Caco-2 (cell line): ENCODE measurements at regions not wholly inside any gene's neighbourhood (a gene's known extent, or its start where the extent isn't known, plus 50 kb on each side); places are given as distances from the start of the nearest gene placed in this dataset.

ENCODE experiments used
- BruUV-seq: library from RNA; stranded (reverse); fragments of 400-500 nt; replicated peaks from 2 replicates; lab custom pipeline; 2021; lab: Mats Ljungman, UMichigan
- CTCF ChIA-PET: fragments of 300-600 bp; sonication (Branson Sonifier 250); formaldehyde crosslinking; loops from one replicate; lab custom pipeline; 2022; ENCODE audit warnings: antibody characterized with exemption; lab: Charles Lee
- POLR2A ChIA-PET: fragments of 300-600 bp; sonication (Branson Sonifier 250); formaldehyde crosslinking; loops from one replicate; lab custom pipeline; 2022; ENCODE audit warnings: antibody characterized with exemption; lab: Charles Lee
- DNase-seq, 2 experiments: peaks; one replicate each; pipeline versions ENCODE4 v3.0.0 to v3.0.0-alpha.2; 2020 to 2022
- H3K27me3 ChIP-seq: replicated peaks from 2 replicates; pipeline ENCODE4 v1.6.0; 2011; ENCODE audit warnings: low read length; ENCODE audit not compliant: control insufficient read depth, insufficient read depth
- H3K36me3 ChIP-seq: 2 replicates; pipeline ENCODE4 v1.5.1; 2011; ENCODE audit warnings: low read length; ENCODE audit not compliant: control insufficient read depth, insufficient read depth
- H3K4me1 ChIP-seq: fragments of 250-450 bp; sonication (Bioruptor Pico); 2 replicates; pipeline ENCODE4 v1.5.1; 2020; ENCODE audit warnings: mild to moderate bottlenecking
- H3K4me3 ChIP-seq: 2 replicates; pipeline ENCODE4 v1.5.1; 2011; ENCODE audit warnings: low read depth, mild to moderate bottlenecking, control low read depth, low read length
- H3K9me3 ChIP-seq: fragments of 250-450 bp; sonication (Bioruptor Pico); 2 replicates; pipeline ENCODE4 v1.5.1; 2020; ENCODE audit warnings: mild to moderate bottlenecking, moderate library complexity
- H3K27ac Mint-ChIP-seq: one replicate; pipeline ENCODE4 v1.8.0; 2022; ENCODE audit warnings: mixed read lengths; ENCODE audit not compliant: unreplicated experiment
- H3K27me3 Mint-ChIP-seq: one replicate; pipeline ENCODE4 v1.8.0; 2022; ENCODE audit warnings: mixed read lengths; ENCODE audit not compliant: insufficient read depth, unreplicated experiment
- H3K36me3 Mint-ChIP-seq: one replicate; pipeline ENCODE4 v1.8.0; 2022; ENCODE audit warnings: mild to moderate bottlenecking, mixed read lengths; ENCODE audit not compliant: insufficient read depth, unreplicated experiment
- H3K4me1 Mint-ChIP-seq: one replicate; pipeline ENCODE4 v1.8.0; 2022; ENCODE audit warnings: low read depth, mixed read lengths; ENCODE audit not compliant: unreplicated experiment
- H3K4me3 Mint-ChIP-seq: one replicate; pipeline ENCODE4 v1.8.0; 2022; ENCODE audit warnings: mild to moderate bottlenecking, moderate library complexity, mixed read lengths; ENCODE audit not compliant: unreplicated experiment
- H3K9me3 Mint-ChIP-seq: one replicate; pipeline ENCODE4 v1.8.0; 2022; ENCODE audit warnings: mixed read lengths; ENCODE audit not compliant: unreplicated experiment
- intact Hi-C: fragments of 100-400 bp; cut with micrococcal nuclease; formaldehyde crosslinking; loops from one replicate; pipeline ENCODE4 v1.10.0; 2022; ENCODE audit not compliant: unreplicated experiment
- TF ChIP-seq, protein P1 (sequence below), 2 experiments: fragments of 200-600 bp in 1 of 2; IDR thresholded peaks; 1 replicate in 1 of 2; 2 replicates in 1 of 2; pipeline versions ENCODE4 v1.5.1 to v1.8.0; 2011 to 2022; ENCODE audit warnings: antibody characterized with exemption in 1 of 2, control low read depth in 1 of 2, inconsistent platforms in 1 of 2, low read depth in 1 of 2, low read length in 1 of 2, mild to moderate bottlenecking in 1 of 2, moderate library complexity in 1 of 2; ENCODE audit not compliant: insufficient read depth in 1 of 2, severe bottlenecking in 1 of 2, unreplicated experiment in 1 of 2

DNA sequence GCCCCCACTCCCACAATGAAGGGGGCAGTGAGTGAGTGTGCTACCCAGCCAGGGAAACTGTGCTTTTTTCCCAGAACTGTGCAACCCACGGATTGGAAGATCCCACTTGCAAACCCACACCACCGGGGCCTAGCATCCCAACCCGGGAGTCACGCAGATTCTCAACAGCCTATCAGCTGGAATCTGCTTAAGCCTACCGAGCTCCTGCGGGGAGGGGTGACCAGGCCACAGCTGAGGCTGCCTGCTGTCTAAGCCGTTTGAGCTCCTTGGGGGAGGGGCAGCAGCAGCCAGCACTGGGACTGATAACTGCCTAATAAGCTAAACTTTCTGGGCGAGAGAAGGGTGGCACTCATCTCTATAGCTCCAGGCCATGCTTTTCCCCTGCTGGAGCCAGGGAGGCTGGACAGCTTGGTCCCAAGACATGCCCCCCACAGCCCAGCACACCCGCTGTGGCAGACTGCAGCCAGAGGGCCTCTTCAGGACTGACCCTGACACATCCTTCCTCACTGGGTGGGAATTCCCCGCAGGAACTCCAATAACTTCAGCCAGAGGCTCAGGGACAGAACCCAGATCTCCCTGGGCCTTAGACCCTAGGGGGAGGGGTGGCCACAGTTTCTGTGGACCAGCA, 161.3 kb upstream of the MAGEB18 start:
- BruUV-seq: no TSS peak
- peaks cover 6% of the 10 kb centered on the region for H3K27me3 Mint-ChIP-seq
- H3K9me3 Mint-ChIP-seq: no peaks in the 10 kb centered on the region
- H3K4me1 ChIP-seq: no peaks in the 10 kb centered on the region
- H3K36me3 ChIP-seq: no peaks in the 10 kb centered on the region
- H3K27me3 ChIP-seq: no peaks in the 10 kb centered on the region
- H3K27ac Mint-ChIP-seq: no peak overlapping the region
- no peaks in the 10 kb centered on the region for H3K36me3 Mint-ChIP-seq
- CTCF ChIA-PET: no interaction called here
- POLR2A ChIA-PET: no interaction called here
- H3K4me1 Mint-ChIP-seq: no peaks in the 10 kb centered on the region
- no peak for DNase-seq
- no peak overlapping the region for H3K4me3 ChIP-seq
- H3K4me3 Mint-ChIP-seq: no peak overlapping the region
- no peaks in the 10 kb centered on the region for H3K9me3 ChIP-seq
- TF ChIP-seq, protein P1, sequence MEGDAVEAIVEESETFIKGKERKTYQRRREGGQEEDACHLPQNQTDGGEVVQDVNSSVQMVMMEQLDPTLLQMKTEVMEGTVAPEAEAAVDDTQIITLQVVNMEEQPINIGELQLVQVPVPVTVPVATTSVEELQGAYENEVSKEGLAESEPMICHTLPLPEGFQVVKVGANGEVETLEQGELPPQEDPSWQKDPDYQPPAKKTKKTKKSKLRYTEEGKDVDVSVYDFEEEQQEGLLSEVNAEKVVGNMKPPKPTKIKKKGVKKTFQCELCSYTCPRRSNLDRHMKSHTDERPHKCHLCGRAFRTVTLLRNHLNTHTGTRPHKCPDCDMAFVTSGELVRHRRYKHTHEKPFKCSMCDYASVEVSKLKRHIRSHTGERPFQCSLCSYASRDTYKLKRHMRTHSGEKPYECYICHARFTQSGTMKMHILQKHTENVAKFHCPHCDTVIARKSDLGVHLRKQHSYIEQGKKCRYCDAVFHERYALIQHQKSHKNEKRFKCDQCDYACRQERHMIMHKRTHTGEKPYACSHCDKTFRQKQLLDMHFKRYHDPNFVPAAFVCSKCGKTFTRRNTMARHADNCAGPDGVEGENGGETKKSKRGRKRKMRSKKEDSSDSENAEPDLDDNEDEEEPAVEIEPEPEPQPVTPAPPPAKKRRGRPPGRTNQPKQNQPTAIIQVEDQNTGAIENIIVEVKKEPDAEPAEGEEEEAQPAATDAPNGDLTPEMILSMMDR (IDR thresholded peaks at IDR 0.05; ENCODE audit: insufficient read depth in 1 of 2, low read depth in 1 of 2, low read length in 1 of 2, severe bottlenecking in 1 of 2, unreplicated experiment in 1 of 2): no peak
- intact Hi-C loops: no loop called here

DNA sequence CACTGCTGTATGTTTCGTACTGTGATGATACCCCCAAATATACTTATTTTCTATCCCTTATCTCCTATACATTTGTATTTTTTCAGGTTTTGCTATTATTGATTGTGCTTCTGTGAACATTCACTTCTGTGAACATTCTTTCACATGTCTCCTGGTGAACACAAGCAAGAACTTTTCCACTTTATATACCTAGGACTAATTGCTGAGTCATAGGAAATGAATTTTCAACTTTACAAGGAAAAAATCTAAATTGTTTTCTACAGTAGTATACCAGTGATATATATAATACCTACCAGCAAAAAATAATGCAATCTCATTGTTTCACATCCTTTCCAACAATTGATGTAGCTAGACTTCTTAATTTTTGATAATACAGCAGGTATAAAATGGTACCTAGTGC, 139.5 kb upstream of the MAGEB18 start:
- ChIA-PET CTCF (no interaction called here), POLR2A (no interaction called here)
- Histone ChIP-seq H3K4me1 (no peaks in the 10 kb centered on the region), H3K9me3 (no peaks in the 10 kb centered on the region), H3K36me3 (no peaks in the 10 kb centered on the region), H3K27me3 (no peaks in the 10 kb centered on the region), H3K4me3 (no peak overlapping the region)
- Mint-ChIP-seq H3K36me3 (no peaks in the 10 kb centered on the region), H3K27me3 (no peaks in the 10 kb centered on the region), H3K4me3 (no peak overlapping the region), H3K9me3 (no peaks in the 10 kb centered on the region), H3K27ac (no peak overlapping the region), H3K4me1 (no peaks in the 10 kb centered on the region)
- no TSS peak for BruUV-seq
- no peak for DNase-seq
- TF ChIP-seq, protein P1 (IDR thresholded peaks at IDR 0.05; ENCODE audit: insufficient read depth in 1 of 2, low read depth in 1 of 2, low read length in 1 of 2, severe bottlenecking in 1 of 2, unreplicated experiment in 1 of 2): no peak
- intact Hi-C loops: no loop called here

DNA sequence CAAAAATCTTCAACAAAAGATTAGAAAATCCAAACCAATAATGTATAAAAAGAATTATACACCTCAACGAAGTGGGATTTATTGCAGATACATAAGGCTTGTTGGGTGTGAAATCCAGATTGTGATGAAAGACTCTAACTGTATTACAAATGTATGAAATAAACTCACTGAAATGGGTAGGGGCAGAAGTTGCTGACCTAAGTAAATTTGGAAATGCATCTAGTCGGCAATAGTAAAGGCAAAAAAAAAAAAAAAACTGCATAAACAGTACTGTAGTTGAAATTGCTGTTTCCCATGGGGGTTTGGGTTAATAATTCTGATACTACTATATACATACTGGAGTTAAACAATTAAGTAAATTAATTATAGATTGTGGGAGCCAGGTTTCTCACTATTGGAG, 130.7 kb upstream of the MAGEB18 start:
- TF ChIP-seq, protein P1 (IDR thresholded peaks at IDR 0.05; ENCODE audit: insufficient read depth in 1 of 2, low read depth in 1 of 2, low read length in 1 of 2, severe bottlenecking in 1 of 2, unreplicated experiment in 1 of 2): no peak
- no peaks in the 10 kb centered on the region for H3K4me1 Mint-ChIP-seq

More for the DNA sequence above, 130.7 kb upstream of the MAGEB18 start:
- Mint-ChIP-seq H3K27ac (no peak overlapping the region), H3K36me3 (no peaks in the 10 kb centered on the region), H3K27me3 (no peaks in the 10 kb centered on the region), H3K9me3 (no peaks in the 10 kb centered on the region), H3K4me3 (no peak overlapping the region)
- no peak for DNase-seq
- H3K27me3 ChIP-seq: no peaks in the 10 kb centered on the region
- POLR2A ChIA-PET: no interaction called here
- CTCF ChIA-PET: no interaction called here
- no TSS peak for BruUV-seq
- H3K4me3 ChIP-seq: no peak overlapping the region
- intact Hi-C loops: no loop called here
- no peaks in the 10 kb centered on the region for H3K4me1 ChIP-seq
- H3K36me3 ChIP-seq: no peaks in the 10 kb centered on the region
- H3K9me3 ChIP-seq: no peaks in the 10 kb centered on the region
